T-helper 2 cell (primary cell): ENCODE measurements at regions not wholly inside any gene's neighbourhood (a gene's known extent, or its start where the extent isn't known, plus 50 kb on each side); places are given as distances from the start of the nearest gene placed in this dataset.
"Not testable (repeated sequence)": the region's sequence is repeated elsewhere in the genome, so short reads cannot be mapped to it uniquely, and the experiment has no call there.

ENCODE experiments used
- DNase-seq, 5 experiments: peaks; one replicate each; pipeline versions ENCODE4 v3.0.0 to v3.0.0-alpha.2; 2012 to 2022

- no peak for DNase-seq
Observed at GRCh38 chr15:95150466-95150865, 919.1 kb downstream of the MCTP2 start.

DNA sequence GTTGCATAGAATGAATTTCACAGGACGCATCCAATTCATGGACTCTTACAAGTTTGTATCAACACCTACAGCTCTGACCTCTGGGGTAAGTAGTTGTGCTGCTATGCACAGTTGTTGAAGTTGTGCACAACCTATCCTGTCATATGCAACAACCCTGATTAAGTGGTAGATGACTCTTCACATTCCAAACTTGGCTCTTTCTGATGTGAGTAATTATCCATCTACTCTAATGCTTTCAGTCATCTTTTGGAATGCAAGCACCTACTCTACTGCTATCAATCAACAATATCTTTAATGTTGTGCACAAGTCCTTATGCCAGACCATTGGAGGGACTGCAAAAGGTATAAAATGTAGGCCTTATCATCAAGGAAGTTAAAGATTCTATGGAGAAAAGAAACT, 921.4 kb downstream of the MCTP2 start:
- DNase-seq: no peak

DNA sequence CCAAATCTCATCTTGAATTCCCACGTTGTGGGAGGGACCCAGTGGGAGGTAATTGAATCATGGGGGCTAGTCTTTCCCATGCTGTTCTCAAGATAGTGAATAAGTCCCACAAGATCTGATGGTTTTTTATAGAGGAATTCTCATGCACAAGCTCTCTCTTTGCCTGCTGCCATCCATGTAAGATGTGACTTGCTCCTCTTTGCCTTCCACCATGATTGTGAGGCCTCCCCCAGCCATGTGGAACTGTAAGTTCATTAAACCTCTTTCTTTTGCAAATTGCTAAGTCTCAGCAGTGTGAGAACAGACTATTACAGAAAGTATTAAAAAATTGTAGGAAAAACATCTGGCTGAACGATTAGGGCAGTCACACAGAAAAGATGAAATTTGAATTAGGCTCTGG, 921.8 kb downstream of the MCTP2 start:
- DNase-seq: not testable (repeated sequence)

GRCh38 chr15:95160316-95160715, 929.0 kb downstream of the MCTP2 start:
- DNase-seq: no peak

GRCh38 chr15:95162069-95162468, 930.7 kb downstream of the MCTP2 start:
- DNase-seq: no peak

- no peak for DNase-seq
Observed at GRCh38 chr15:95162531-95162930, 931.2 kb downstream of the MCTP2 start.

- DNase-seq: no peak
Observed at GRCh38 chr15:95162967-95163531, 931.7 kb downstream of the MCTP2 start.

GRCh38 chr15:95168152-95168551, 936.8 kb downstream of the MCTP2 start:
- DNase-seq: no peak

- no peak for DNase-seq
Observed at GRCh38 chr15:95168951-95169431, 937.6 kb downstream of the MCTP2 start.

- DNase-seq: no peak
Observed at GRCh38 chr15:95169541-95170459, 938.4 kb downstream of the MCTP2 start.

DNA sequence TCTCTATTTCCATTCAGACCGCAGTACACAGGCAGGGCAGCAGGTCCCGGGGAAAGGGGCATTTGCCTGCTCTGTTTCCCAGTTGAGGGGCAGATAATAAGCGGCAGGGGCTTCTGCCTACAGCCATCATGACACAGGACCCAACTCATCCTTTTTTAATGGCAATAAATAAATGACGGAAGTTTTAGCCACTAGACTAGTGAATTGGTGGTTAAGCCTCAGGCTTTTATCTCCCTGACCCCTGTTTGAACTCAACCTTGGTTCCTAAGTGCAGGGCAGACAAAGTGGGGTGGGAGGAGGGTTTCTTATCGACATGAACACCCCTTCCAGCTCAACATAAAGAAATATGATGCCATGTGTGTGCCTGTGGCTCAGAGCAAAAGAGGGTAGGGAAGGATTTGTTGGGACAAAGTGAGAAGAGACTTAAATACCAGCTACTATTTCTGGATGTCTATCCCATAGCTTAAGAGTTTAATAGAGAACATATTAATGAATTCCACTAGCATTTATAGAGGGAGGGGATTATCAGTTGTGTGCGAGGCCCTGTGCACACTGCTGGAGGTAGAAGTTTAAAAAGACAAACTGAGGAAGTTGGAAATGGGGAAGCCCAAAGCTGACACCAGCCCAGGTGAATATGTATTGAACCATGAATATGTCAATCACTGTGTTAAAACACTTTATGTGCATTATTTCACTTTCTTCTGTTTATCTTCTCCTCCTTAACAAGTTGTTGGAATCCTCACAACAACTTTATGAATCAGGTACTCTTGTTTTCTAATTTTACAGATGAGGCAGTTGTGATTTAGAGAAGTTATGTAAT, 939.4 kb downstream of the MCTP2 start:
- no peak for DNase-seq

- no peak for DNase-seq
Observed at GRCh38 chr15:95171564-95171963, 940.2 kb downstream of the MCTP2 start.

GRCh38 chr15:95174301-95175259, 943.2 kb downstream of the MCTP2 start:
- DNase-seq: no peak

DNA sequence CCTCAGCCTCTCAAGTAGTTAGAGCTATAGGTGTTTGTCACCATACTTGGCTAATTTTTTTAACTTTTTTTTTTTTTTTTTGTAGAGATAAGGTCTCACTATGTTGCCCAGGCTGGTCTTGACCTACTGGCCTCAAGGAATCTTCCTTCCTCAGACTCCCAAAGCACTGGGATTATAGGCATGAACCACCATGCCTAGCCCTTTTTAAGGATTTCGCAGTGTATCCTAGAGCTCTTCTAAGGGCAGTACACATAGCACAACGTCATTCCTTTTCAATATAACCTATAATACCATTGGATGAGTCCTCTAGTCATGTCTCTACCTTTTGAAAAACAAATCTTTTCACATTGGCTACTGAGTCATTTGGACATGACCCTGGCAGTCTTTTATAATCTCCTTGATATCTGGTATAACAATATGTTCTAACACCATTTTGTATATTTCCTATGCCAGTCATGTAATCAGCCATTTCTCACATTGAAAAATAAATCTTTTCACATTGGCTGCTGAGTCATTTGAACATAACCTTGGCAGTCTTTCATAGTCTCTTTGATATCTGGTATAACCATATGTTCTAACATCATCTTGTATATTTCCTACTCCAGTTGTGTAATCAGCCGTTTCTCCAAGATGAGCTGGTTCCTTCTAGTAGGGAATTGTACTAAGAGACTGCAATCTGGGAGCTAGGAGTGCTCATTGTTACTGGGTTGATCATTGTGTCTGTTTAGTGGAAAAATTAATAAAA, 944.7 kb downstream of the MCTP2 start:
- no peak for DNase-seq

GRCh38 chr15:95176794-95177577, 945.6 kb downstream of the MCTP2 start:
- DNase-seq: no peak

DNA sequence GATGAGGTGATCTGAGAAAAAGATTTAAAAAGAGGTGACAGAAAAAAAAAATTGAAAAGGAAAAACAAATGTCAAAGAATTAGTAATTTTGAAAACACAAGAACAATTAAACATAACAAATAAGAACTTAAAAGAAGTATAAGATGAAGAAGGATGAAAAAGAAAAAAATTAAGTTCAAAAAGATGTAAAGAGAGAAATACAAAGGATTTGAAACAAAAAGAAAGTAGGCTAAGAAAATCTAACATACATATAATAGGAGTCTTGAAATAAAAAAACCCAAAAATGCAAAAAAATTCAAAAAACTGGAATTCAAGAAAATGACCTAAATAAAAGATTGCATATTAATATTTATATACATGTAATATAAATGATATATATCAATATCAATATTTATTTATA, 949.2 kb downstream of the MCTP2 start:
- DNase-seq: no peak

DNA sequence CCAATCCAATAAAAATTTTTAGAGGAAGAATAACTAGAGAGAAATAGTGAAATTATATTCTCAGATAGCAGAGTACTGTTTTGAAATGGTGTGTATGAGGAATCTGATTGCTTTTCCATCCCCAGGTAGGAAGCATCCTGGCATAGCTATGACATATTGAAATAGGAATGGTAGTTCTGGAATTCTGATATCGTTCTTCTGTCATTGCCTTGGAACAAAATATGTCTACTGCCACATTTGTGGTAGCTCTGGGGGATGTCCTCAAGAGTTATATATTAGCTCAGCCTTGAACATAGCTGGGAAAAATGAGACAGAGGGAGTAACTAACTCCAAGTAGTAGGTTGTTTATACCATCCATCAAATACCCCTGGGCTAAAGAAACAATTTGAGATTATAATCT, 950.7 kb downstream of the MCTP2 start:
- DNase-seq: no peak

GRCh38 chr15:95192923-95193322, 961.6 kb downstream of the MCTP2 start:
- DNase-seq: no peak

DNA sequence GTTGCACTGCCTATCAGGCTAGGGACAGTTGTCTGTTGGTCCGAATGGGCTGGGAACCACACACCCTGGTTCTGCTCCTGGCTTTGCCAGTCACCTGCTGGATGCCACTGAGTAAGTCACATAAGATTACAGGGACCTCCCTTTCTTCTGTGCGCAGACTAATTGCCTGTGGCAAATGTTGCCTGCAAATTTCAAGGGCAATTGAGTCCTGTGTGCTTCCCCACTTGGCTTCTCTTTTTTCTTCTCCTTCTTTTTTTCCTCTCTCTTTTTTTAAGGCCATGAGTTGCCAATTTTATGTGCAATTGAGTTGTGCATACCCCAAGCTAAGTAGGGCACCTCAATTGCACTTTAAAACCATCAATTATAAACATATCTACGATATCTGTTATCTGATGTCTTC, 963.4 kb downstream of the MCTP2 start:
- DNase-seq: no peak

- DNase-seq: no peak
Observed at GRCh38 chr15:95196176-95196915, 965.0 kb downstream of the MCTP2 start.
